Erythroblast (primary cell): ENCODE measurements at regions not wholly inside any gene's neighbourhood (a gene's known extent, or its start where the extent isn't known, plus 50 kb on each side); places are given as distances from the start of the nearest gene placed in this dataset.

Experiments used
- GATA1 ChIP-seq: IDR thresholded peaks from 2 replicates; pipeline ENCODE4 v1.6.1; 2011; ENCODE audit warnings: low read depth, mild to moderate bottlenecking, control low read depth, low read length, moderate library complexity
- POLR2A ChIP-seq: IDR thresholded peaks from 2 replicates; pipeline ENCODE4 v1.6.1; 2011; ENCODE audit warnings: mild to moderate bottlenecking, low read length

- TF ChIP-seq POLR2A (no peak), GATA1 (no peak)
Observed at GRCh38 chr6:66902457-66902856, 1195.4 kb upstream of the EYS start.
